Left ventricle myocardium inferior (tissue), 1 donor: ENCODE measurements at regions not wholly inside any gene's neighbourhood (a gene's known extent, or its start where the extent isn't known, plus 50 kb on each side); places are given as distances from the start of the nearest gene placed in this dataset.

Experiments used
- DNase-seq: peaks from one replicate; pipeline ENCODE4 v3.0.0-alpha.2; 2020
- H3K27ac ChIP-seq: fragments of 200-600 bp; replicated peaks from 2 replicates; pipeline ENCODE4 v1.8.0; 2021
- H3K27me3 ChIP-seq: fragments of 200-600 bp; 2 replicates; pipeline ENCODE4 v1.8.0; 2021; ENCODE audit warnings: low read depth
- H3K36me3 ChIP-seq: fragments of 200-600 bp; 2 replicates; pipeline ENCODE4 v1.8.0; 2021
- H3K4me1 ChIP-seq: fragments of 200-600 bp; 2 replicates; pipeline ENCODE4 v1.8.0; 2021
- H3K4me3 ChIP-seq: fragments of 200-600 bp; 2 replicates; pipeline ENCODE4 v1.8.0; 2021; ENCODE audit warnings: mild to moderate bottlenecking, moderate library complexity
- H3K9me3 ChIP-seq: fragments of 200-600 bp; replicated peaks from 2 replicates; pipeline ENCODE4 v1.8.0; 2021
- intact Hi-C: fragments of 100-400 bp; cut with micrococcal nuclease; formaldehyde crosslinking; loops from one replicate; pipeline ENCODE4 v1.11.0; 2022
- TF ChIP-seq, protein P1 (sequence below): fragments of 200-600 bp; IDR thresholded peaks from 2 replicates; pipeline ENCODE4 v1.8.0; 2021; ENCODE audit warnings: antibody characterized with exemption, mild to moderate bottlenecking, borderline replicate concordance
- donor health status: DM: no; HTN: yes; CAD: no; lungs with severe emphysema.

DNA sequence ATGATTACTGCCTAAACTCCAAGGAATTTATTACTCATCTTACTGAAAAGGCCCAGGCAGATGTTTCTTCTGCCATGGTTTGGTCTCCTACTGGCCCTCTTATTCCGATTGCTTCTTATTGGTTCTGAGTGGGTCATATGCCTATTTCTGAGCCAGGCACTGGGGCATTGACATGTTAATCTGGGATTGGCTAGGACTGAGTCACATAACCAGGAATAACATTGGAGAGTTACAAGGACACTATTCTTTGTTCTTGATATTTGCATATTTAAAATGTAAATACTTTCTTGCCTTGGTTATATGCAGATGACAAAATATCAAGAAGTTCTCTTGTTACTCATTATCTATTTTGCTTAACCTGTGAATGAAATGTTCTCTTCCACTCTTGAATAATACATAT is 534.4 kb upstream of the SLC39A10 start:
- Histone ChIP-seq H3K36me3 (no peaks in the 10 kb centered on the region), H3K4me3 (no peak overlapping the region), H3K9me3 (no peaks in the 10 kb centered on the region), H3K4me1 (no peaks in the 10 kb centered on the region), H3K27ac (no peak overlapping the region), H3K27me3 (no peaks in the 10 kb centered on the region)
- DNase-seq, result no peak
- TF ChIP-seq, protein P1, sequence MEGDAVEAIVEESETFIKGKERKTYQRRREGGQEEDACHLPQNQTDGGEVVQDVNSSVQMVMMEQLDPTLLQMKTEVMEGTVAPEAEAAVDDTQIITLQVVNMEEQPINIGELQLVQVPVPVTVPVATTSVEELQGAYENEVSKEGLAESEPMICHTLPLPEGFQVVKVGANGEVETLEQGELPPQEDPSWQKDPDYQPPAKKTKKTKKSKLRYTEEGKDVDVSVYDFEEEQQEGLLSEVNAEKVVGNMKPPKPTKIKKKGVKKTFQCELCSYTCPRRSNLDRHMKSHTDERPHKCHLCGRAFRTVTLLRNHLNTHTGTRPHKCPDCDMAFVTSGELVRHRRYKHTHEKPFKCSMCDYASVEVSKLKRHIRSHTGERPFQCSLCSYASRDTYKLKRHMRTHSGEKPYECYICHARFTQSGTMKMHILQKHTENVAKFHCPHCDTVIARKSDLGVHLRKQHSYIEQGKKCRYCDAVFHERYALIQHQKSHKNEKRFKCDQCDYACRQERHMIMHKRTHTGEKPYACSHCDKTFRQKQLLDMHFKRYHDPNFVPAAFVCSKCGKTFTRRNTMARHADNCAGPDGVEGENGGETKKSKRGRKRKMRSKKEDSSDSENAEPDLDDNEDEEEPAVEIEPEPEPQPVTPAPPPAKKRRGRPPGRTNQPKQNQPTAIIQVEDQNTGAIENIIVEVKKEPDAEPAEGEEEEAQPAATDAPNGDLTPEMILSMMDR, result no peak
- intact Hi-C loops, result no loop called here

DNA sequence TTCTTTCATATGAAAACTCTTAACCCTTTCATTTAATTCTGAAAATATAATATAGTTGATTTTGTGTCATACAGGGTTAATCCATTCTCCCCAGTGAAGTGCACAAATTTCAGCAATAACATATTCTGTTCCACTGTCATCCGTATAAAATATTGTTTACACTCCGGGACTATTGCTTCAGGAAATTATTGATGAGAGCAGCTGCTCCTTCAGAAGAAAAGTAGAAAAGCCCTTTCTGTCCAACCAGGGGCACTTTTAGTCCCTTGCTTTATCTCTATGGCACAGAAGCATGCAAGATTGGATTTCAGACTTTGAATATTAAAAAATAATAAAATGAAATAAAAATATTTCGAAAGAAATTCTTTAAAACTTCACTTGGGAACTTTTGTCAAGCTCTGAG is 535.7 kb upstream of the SLC39A10 start:
- Histone ChIP-seq H3K4me1 (no peaks in the 10 kb centered on the region), H3K4me3 (no peak overlapping the region), H3K36me3 (no peaks in the 10 kb centered on the region), H3K27me3 (no peaks in the 10 kb centered on the region), H3K27ac (no peak overlapping the region), H3K9me3 (no peaks in the 10 kb centered on the region)
- no peak for DNase-seq
- TF ChIP-seq, protein P1, result no peak
- intact Hi-C loops, result no loop called here

DNA sequence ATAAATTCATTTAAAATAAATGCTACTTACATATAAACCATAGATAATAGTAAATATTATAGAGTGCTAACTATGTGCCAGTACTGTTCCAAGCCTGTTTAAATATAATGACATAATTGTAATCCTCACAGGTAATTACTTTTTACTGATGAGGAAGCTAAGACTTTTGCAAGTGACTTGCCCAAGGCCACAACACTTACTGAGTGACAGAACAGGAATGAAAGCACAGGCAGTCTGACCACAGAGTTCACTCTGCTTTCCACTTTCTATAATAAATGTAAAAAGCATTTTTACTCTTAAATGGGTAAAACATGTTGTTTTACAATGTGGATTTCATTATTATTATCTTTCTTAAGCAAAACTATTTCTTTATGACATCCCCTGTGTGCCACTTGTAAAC is 537.8 kb upstream of the SLC39A10 start:
- Histone ChIP-seq H3K4me1 (no peaks in the 10 kb centered on the region), H3K27ac (no peak overlapping the region), H3K4me3 (no peak overlapping the region), H3K27me3 (no peaks in the 10 kb centered on the region), H3K9me3 (no peaks in the 10 kb centered on the region), H3K36me3 (no peaks in the 10 kb centered on the region)
- no peak for DNase-seq
- TF ChIP-seq, protein P1, result no peak
- intact Hi-C loops, result no loop called here

DNA sequence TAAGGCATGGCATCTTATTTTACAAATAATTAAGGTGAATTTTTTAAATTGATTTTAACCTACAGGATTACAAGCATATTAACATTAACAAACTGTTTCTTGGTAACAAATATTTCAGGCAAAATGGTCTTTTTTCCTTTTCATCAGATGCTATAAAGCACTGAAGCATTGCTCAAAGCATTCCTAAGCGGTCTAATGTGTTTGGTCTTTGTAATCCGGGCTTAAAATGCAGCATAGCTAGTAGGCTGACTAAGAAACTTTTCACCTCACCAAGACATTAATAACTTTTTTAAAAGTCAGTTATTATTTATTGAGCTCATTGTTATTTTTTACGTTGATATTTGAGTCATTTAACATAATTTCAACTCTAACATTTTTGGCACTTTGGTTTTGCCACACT is 538.8 kb upstream of the SLC39A10 start:
- H3K27ac ChIP-seq, result no peak overlapping the region
- TF ChIP-seq, protein P1, result no peak
- DNase-seq, result no peak
- no peak overlapping the region for H3K4me3 ChIP-seq
- H3K36me3 ChIP-seq, result no peaks in the 10 kb centered on the region
- intact Hi-C loops, result no loop called here
- peaks cover 2% of the 10 kb centered on the region for H3K9me3 ChIP-seq
- no peaks in the 10 kb centered on the region for H3K27me3 ChIP-seq
- H3K4me1 ChIP-seq, result no peaks in the 10 kb centered on the region

DNA sequence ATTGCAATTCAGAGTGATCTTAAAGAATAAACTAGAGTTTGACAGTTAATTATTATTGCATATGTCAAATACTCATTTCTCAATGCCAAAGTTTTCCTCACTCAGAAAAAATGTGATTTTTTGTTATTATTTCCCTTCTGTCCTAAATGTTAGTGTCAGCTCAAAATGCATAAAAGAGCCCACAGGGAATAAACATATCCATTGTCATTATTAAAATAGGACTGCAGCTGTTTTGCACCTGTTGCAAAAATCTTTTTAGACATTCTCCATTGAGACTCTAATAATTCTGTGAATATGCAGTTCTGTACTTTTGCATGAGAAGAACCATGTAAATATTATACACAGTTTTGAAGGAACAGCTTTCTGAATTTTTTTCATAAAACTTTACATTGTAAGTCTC is 540.0 kb upstream of the SLC39A10 start:
- Histone ChIP-seq H3K4me3 (no peak overlapping the region), H3K27ac (no peak overlapping the region), H3K9me3 (peaks cover 14% of the 10 kb centered on the region), H3K4me1 (no peaks in the 10 kb centered on the region), H3K27me3 (no peaks in the 10 kb centered on the region), H3K36me3 (no peaks in the 10 kb centered on the region)
- TF ChIP-seq, protein P1, result no peak
- intact Hi-C loops, result no loop called here
- DNase-seq, result no peak

DNA sequence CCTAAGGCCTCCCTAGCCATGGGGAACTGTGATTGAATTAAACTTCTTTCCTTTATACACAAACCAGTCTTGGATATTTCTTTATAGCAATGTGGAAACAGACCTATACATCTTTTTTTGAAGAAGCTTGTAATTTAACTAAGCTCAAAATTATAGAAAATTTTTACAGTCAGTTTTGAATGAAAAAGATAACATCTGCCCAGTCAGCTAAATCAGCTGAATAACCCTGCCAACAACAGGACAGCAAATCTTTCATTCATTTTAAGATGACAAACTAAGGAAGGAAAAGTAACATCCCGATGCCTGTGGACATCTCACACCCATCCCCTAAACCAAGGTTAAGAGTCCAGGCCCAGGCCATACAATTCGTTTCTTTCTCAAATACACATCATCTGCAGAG is 541.3 kb upstream of the SLC39A10 start:
- no peaks in the 10 kb centered on the region for H3K4me1 ChIP-seq
- no peaks in the 10 kb centered on the region for H3K36me3 ChIP-seq
- intact Hi-C loops, result no loop called here
- H3K9me3 ChIP-seq, result peaks cover 21% of the 10 kb centered on the region
- H3K27me3 ChIP-seq, result no peaks in the 10 kb centered on the region
- TF ChIP-seq, protein P1, result no peak
- no peak overlapping the region for H3K27ac ChIP-seq
- no peak overlapping the region for H3K4me3 ChIP-seq
- no peak for DNase-seq
